ENCODE measurements at regions not wholly inside any gene's neighbourhood (a gene's known extent, or its start where the extent isn't known, plus 50 kb on each side); places are given as distances from the start of the nearest gene placed in this dataset.

DNA sequence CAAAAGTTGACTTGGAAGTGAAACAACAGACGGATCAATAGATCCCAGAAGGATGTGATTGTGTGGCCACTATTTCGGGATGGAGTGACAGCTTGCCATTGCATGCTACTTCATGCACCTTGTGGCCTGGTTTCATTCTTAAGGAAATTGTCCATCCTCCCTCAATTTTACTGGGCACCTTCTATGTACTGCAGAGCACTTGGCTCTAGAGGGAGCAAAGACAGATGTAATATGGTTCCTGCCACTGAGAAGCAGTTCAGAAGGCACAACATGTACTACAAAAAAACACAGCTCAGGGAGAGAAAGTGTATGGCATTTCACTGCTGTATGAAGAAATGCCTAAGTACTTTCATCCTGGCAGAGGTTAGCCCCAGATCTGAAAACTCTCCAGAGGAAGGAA is 91.9 kb downstream of the FOXA2 start:
- TF ChIP-seq, protein P1, sequence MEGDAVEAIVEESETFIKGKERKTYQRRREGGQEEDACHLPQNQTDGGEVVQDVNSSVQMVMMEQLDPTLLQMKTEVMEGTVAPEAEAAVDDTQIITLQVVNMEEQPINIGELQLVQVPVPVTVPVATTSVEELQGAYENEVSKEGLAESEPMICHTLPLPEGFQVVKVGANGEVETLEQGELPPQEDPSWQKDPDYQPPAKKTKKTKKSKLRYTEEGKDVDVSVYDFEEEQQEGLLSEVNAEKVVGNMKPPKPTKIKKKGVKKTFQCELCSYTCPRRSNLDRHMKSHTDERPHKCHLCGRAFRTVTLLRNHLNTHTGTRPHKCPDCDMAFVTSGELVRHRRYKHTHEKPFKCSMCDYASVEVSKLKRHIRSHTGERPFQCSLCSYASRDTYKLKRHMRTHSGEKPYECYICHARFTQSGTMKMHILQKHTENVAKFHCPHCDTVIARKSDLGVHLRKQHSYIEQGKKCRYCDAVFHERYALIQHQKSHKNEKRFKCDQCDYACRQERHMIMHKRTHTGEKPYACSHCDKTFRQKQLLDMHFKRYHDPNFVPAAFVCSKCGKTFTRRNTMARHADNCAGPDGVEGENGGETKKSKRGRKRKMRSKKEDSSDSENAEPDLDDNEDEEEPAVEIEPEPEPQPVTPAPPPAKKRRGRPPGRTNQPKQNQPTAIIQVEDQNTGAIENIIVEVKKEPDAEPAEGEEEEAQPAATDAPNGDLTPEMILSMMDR (IDR thresholded peaks at IDR 0.05; ENCODE audit: control extremely low read depth in 1 of 3, insufficient read depth in 1 of 3, low read depth in 1 of 3, low read length in 3 of 3): peak in 1 of 3 experiments; percentile 13; a peak in 1 of 4 replicates
- TF ChIP-seq TAF1 (IDR thresholded peaks at IDR 0.05; ENCODE audit: low read depth, low read length): no peak
- TF ChIP-seq POLR2AphosphoS5 (IDR thresholded peaks at IDR 0.05; ENCODE audit: low read depth, low read length): no peak
- TF ChIP-seq SP1 (IDR thresholded peaks at IDR 0.05; ENCODE audit: low read depth, low read length): no peak
- no peak for TF ChIP-seq EZH2 (IDR thresholded peaks at IDR 0.05; ENCODE audit: low read depth, low read length, severe bottlenecking)
- no peak for TF ChIP-seq POLR2A (IDR thresholded peaks at IDR 0.05; ENCODE audit: control extremely low read depth in 1 of 2, low read depth in 2 of 2, low read length in 2 of 2)
- TF ChIP-seq SIX5 (IDR thresholded peaks at IDR 0.05; ENCODE audit: low read depth, low read length): no peak

Data from H1 (cell line).